HEK293T (cell line): ENCODE measurements at regions not wholly inside any gene's neighbourhood (a gene's known extent, or its start where the extent isn't known, plus 50 kb on each side); places are given as distances from the start of the nearest gene placed in this dataset.

Source experiments
- CTCF ChIA-PET: fragments of 350-600 bp; formaldehyde crosslinking; extraction: SDS; loops from one replicate; lab custom pipeline; 2021; ENCODE audit warnings: antibody characterized with exemption, inconsistent platforms; lab: Yijun Ruan, JAX
- POLR2A ChIA-PET: fragments of 350-600 bp; formaldehyde crosslinking; extraction: SDS; loops from one replicate; lab custom pipeline; 2020; ENCODE audit warnings: antibody characterized with exemption, inconsistent platforms; lab: Yijun Ruan, JAX
- DNase-seq: peaks from one replicate; pipeline ENCODE4 v3.0.0; 2012; ENCODE audit warnings: mixed read lengths; ENCODE audit errors: extremely low spot score
- ARNT ChIP-seq: fragments of 450-650 bp; IDR thresholded peaks from 2 replicates; pipeline ENCODE4 v1.6.1; 2017; ENCODE audit warnings: mild to moderate bottlenecking
- BHLHE40 ChIP-seq: fragments of 450-650 bp; IDR thresholded peaks from 2 replicates; pipeline ENCODE4 v1.6.1; 2016; ENCODE audit warnings: mild to moderate bottlenecking, moderate library complexity, borderline replicate concordance
- CTBP1 ChIP-seq: fragments of 450-650 bp; IDR thresholded peaks from 2 replicates; pipeline ENCODE4 v1.6.1; 2016; ENCODE audit warnings: borderline replicate concordance
- ELF4 ChIP-seq: fragments of 450-650 bp; IDR thresholded peaks from 2 replicates; pipeline ENCODE4 v1.6.1; 2017; ENCODE audit warnings: antibody characterized with exemption
- FOXA1 ChIP-seq: fragments of 450-650 bp; IDR thresholded peaks from 2 replicates; pipeline ENCODE4 v1.6.1; 2016; ENCODE audit warnings: mild to moderate bottlenecking
- FOXK2 ChIP-seq: fragments of 450-650 bp; IDR thresholded peaks from 2 replicates; pipeline ENCODE4 v1.6.1; 2016; ENCODE audit warnings: mild to moderate bottlenecking
- FOXM1 ChIP-seq: fragments of 450-650 bp; IDR thresholded peaks from 2 replicates; pipeline ENCODE4 v1.6.1; 2017; ENCODE audit warnings: mild to moderate bottlenecking, borderline replicate concordance
- HDGF ChIP-seq: fragments of 450-650 bp; IDR thresholded peaks from 2 replicates; pipeline ENCODE4 v1.6.1; 2017; ENCODE audit warnings: antibody characterized with exemption, borderline replicate concordance
- L3MBTL2 ChIP-seq: fragments of 450-650 bp; conservative IDR thresholded peaks from 2 replicates; pipeline ENCODE4 v1.6.1; 2016; ENCODE audit warnings: mild to moderate bottlenecking
- LEF1 ChIP-seq: fragments of 450-650 bp; IDR thresholded peaks from 2 replicates; pipeline ENCODE4 v1.6.1; 2017; ENCODE audit warnings: mild to moderate bottlenecking, borderline replicate concordance
- NFRKB ChIP-seq: fragments of 450-650 bp; IDR thresholded peaks from 2 replicates; pipeline ENCODE4 v1.6.1; 2016; ENCODE audit warnings: mild to moderate bottlenecking, moderate library complexity
- PKNOX1 ChIP-seq: fragments of 450-650 bp; IDR thresholded peaks from 2 replicates; pipeline ENCODE4 v1.6.1; 2016
- SP1 ChIP-seq: fragments of 450-650 bp; IDR thresholded peaks from 2 replicates; pipeline ENCODE4 v1.6.1; 2017
- SUZ12 ChIP-seq: fragments of 450-650 bp; IDR thresholded peaks from 2 replicates; pipeline ENCODE4 v1.6.1; 2016; ENCODE audit warnings: mild to moderate bottlenecking
- TARDBP ChIP-seq: fragments of 450-650 bp; IDR thresholded peaks from 2 replicates; pipeline ENCODE4 v1.6.1; 2016
- ZNF384 ChIP-seq: fragments of 450-650 bp; IDR thresholded peaks from 2 replicates; pipeline ENCODE4 v1.6.1; 2016

GRCh38 chr2:7471185-7471584 lies 554.0 kb downstream of the RNF144A start:
- CTCF ChIA-PET: no interaction called here
- POLR2A ChIA-PET: no interaction called here
- TF ChIP-seq SUZ12 (no peak), FOXM1 (no peak), TARDBP (no peak)
- DNase-seq: no peak

- TF ChIP-seq FOXM1: no peak
- TF ChIP-seq SUZ12: no peak
- no peak for TF ChIP-seq TARDBP
- no peak for TF ChIP-seq ARNT
- TF ChIP-seq LEF1: no peak
- no peak for TF ChIP-seq NFRKB
- TF ChIP-seq ZNF384: no peak
- TF ChIP-seq ELF4: no peak
- no peak for TF ChIP-seq SP1
- DNase-seq: no peak
- ChIA-PET POLR2A (no interaction called here), CTCF (no interaction called here)
Observed at GRCh38 chr2:7472465-7472864, 555.3 kb downstream of the RNF144A start.

- no peak for DNase-seq
- ChIA-PET CTCF (no interaction called here), POLR2A (no interaction called here)
- TF ChIP-seq ELF4 (no peak), ARNT (no peak), LEF1 (no peak), BHLHE40 (no peak), FOXK2 (no peak), FOXM1 (no peak), TARDBP (no peak), FOXA1 (no peak), PKNOX1 (no peak), NFRKB (no peak), CTBP1 (no peak), HDGF (no peak), ZNF384 (no peak), SP1 (no peak), L3MBTL2 (no peak), SUZ12 (no peak)
Observed at GRCh38 chr2:7473135-7473771, 556.0 kb downstream of the RNF144A start.

- POLR2A ChIA-PET: no interaction called here
- CTCF ChIA-PET: no interaction called here
- TF ChIP-seq ZNF384 (no peak), ARNT (no peak), ELF4 (no peak), L3MBTL2 (no peak), LEF1 (no peak), SP1 (no peak), BHLHE40 (no peak), FOXA1 (no peak), NFRKB (no peak), TARDBP (no peak), HDGF (no peak), FOXK2 (no peak), PKNOX1 (no peak), SUZ12 (no peak), CTBP1 (no peak), FOXM1 (no peak)
- DNase-seq: no peak
Observed at GRCh38 chr2:7476371-7476770, 559.2 kb downstream of the RNF144A start.

GRCh38 chr2:7479603-7480002 lies 562.4 kb downstream of the RNF144A start:
- CTCF ChIA-PET: no interaction called here

GRCh38 chr2:7480431-7480830 lies 563.2 kb downstream of the RNF144A start:
- TF ChIP-seq BHLHE40 (no peak), TARDBP (no peak), ARNT (no peak), SP1 (no peak), SUZ12 (no peak), HDGF (no peak), FOXM1 (no peak), ELF4 (no peak), PKNOX1 (no peak), FOXA1 (no peak), ZNF384 (no peak)
- DNase-seq: no peak
- ChIA-PET CTCF (no interaction called here), POLR2A (no interaction called here)

More at GRCh38 chr2:7479603-7480002, 562.4 kb downstream of the RNF144A start:
- no peak for TF ChIP-seq ARNT
- TF ChIP-seq L3MBTL2: no peak
- TF ChIP-seq FOXM1: no peak
- TF ChIP-seq ZNF384: no peak
- no peak for TF ChIP-seq SUZ12
- no peak for DNase-seq
- POLR2A ChIA-PET: no interaction called here

GRCh38 chr2:7490672-7491071 lies 573.5 kb downstream of the RNF144A start:
- TF ChIP-seq CTBP1: no peak
- no peak for TF ChIP-seq LEF1
- TF ChIP-seq HDGF: no peak
- no peak for TF ChIP-seq PKNOX1
- TF ChIP-seq SUZ12: no peak
- TF ChIP-seq ARNT: no peak
- no peak for TF ChIP-seq BHLHE40
- no peak for TF ChIP-seq ZNF384
- TF ChIP-seq SP1: no peak
- TF ChIP-seq L3MBTL2: no peak
- no peak for TF ChIP-seq NFRKB
- no peak for TF ChIP-seq ELF4
- no peak for TF ChIP-seq FOXA1
- no peak for TF ChIP-seq FOXK2
- TF ChIP-seq FOXM1: no peak
- TF ChIP-seq TARDBP: no peak
- ChIA-PET POLR2A (no interaction called here), CTCF (no interaction called here)
- DNase-seq: no peak
